NT2/D1 (cell line): ENCODE measurements at regions not wholly inside any gene's neighbourhood (a gene's known extent, or its start where the extent isn't known, plus 50 kb on each side); places are given as distances from the start of the nearest gene placed in this dataset.

Source experiments
- SUZ12 ChIP-seq: IDR thresholded peaks from 2 replicates; pipeline ENCODE4 v1.6.1; 2011; ENCODE audit not compliant: insufficient read length, insufficient read depth; ENCODE audit errors: extremely low read depth
- YY1 ChIP-seq: IDR thresholded peaks from 2 replicates; pipeline ENCODE4 v1.6.1; 2011; ENCODE audit not compliant: insufficient read length, insufficient read depth
- ZNF274 ChIP-seq: IDR thresholded peaks from 2 replicates; pipeline ENCODE4 v1.6.1; 2011; ENCODE audit warnings: mild to moderate bottlenecking, low read depth, low read length

- TF ChIP-seq ZNF274 (no peak), YY1 (no peak), SUZ12 (no peak)
Observed at GRCh38 chr20:12077875-12078274, 160.2 kb downstream of the BTBD3 start.
